ENCODE measurements at regions not wholly inside any gene's neighbourhood (a gene's known extent, or its start where the extent isn't known, plus 50 kb on each side); places are given as distances from the start of the nearest gene placed in this dataset.

GRCh38 chr2:66235428-66235827 is 199.5 kb upstream of the MEIS1 start (continued):
- TF ChIP-seq ZNF518A (tag by site-specific recombination; conservative IDR thresholded peaks at IDR 0.05; ENCODE audit: low read depth), result no peak

- Histone ChIP-seq H3K27ac (ENCODE audit: extremely low read depth, low read depth, low read length) (no peak overlapping the region), H3K4me1 (ENCODE audit: control insufficient read depth, insufficient read depth, low read length) (no peaks in the 10 kb centered on the region), H3K36me3 (ENCODE audit: control insufficient read depth in 2 of 2, insufficient read depth in 1 of 2, low read length in 2 of 2) (no peaks in the 10 kb centered on the region), H3K4me3 (ENCODE audit: low read depth, low read length) (no peak overlapping the region), H3K9me3 (ENCODE audit: control insufficient read depth, insufficient read depth, low read depth, low read length) (no peaks in the 10 kb centered on the region)
- CTCF ChIA-PET, result no interaction called here
- POLR2A ChIA-PET, result no interaction called here
- no peak for TF ChIP-seq ZFHX2 (tag by site-specific recombination; conservative IDR thresholded peaks at IDR 0.05)
- no peak for TF ChIP-seq ZNF791 (tag by site-specific recombination; IDR thresholded peaks at IDR 0.05)
- no peak for TF ChIP-seq ZSCAN5A (tag by site-specific recombination; IDR thresholded peaks at IDR 0.05)
- no peak for TF ChIP-seq ZNF311 (tag by site-specific recombination; IDR thresholded peaks at IDR 0.05; ENCODE audit: borderline replicate concordance)
- TF ChIP-seq ZNF529 (tag by site-specific recombination; IDR thresholded peaks at IDR 0.05; ENCODE audit: insufficient replicate concordance), result no peak
- no peak for TF ChIP-seq ZNF280C (tag by site-specific recombination; IDR thresholded peaks at IDR 0.05)
- TF ChIP-seq ZNF132 (tag by site-specific recombination; IDR thresholded peaks at IDR 0.05; ENCODE audit: borderline replicate concordance), result no peak
- no peak for TF ChIP-seq ZNF558 (tag by site-specific recombination; IDR thresholded peaks at IDR 0.05)
- no peak for TF ChIP-seq ZNF747 (tag by site-specific recombination; IDR thresholded peaks at IDR 0.05)
- no peak for TF ChIP-seq ZNF624 (tag by site-specific recombination; IDR thresholded peaks at IDR 0.05)
- TF ChIP-seq REST (tag by site-specific recombination; IDR thresholded peaks at IDR 0.05), result no peak
- TF ChIP-seq ZNF670 (tag by site-specific recombination; IDR thresholded peaks at IDR 0.05; ENCODE audit: low read depth), result no peak
- TF ChIP-seq SCRT1 (tag by site-specific recombination; IDR thresholded peaks at IDR 0.05; ENCODE audit: borderline replicate concordance), result no peak
- TF ChIP-seq ZNF26 (tag by site-specific recombination; IDR thresholded peaks at IDR 0.05), result no peak
- no peak for TF ChIP-seq ZNF664 (tag by site-specific recombination; IDR thresholded peaks at IDR 0.05)
Observed at GRCh38 chr2:66233981-66234380, 200.9 kb upstream of the MEIS1 start.
